Amniotic epithelial cell (primary cell): ENCODE measurements at regions not wholly inside any gene's neighbourhood (a gene's known extent, or its start where the extent isn't known, plus 50 kb on each side); places are given as distances from the start of the nearest gene placed in this dataset.

ENCODE experiments used
- DNase-seq: peaks from one replicate; pipeline ENCODE4 v3.0.0-alpha.2; 2010; ENCODE audit warnings: low read depth

DNA sequence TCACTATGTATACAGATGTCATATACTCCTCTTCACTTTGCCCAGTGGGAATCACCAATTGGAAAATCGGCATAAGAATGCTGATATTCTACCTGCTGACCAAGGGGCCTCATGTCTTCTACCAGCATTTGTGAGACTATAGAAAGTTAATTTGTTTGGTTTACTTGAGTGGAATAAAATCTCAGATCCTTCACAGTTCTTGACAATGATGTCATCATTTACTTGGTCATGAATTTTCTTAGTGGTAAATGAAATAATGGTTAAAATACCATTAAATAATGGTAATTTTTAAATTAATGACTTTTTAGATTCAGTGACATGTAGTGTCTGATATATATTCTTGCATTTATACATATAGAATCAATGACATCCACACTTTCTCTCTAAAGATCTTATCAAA lies 1052.6 kb downstream of the ADGRL3 start:
- no peak for DNase-seq

DNA sequence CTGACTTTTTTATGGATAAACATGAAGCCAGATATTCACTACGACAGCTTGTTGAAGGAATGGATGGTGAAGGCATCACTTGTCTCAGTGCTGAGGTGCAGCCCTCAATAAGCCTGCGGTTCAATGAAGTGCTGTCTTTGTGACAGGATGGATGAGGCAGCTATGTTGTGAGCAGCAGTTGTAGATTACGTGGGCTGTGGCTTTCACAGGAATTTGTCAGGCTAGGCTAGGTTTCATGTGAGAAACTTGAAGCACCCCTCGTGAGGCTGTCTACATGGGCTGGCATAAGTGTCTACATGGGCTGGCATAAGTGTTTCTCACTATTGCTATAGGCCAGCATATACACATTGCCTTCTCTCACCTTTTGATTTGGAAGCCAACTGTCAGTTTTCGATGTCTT lies 1050.0 kb downstream of the ADGRL3 start:
- DNase-seq = no peak

- DNase-seq = no peak
Measured at GRCh38 chr4:62243895-62244294, 1043.8 kb downstream of the ADGRL3 start.

GRCh38 chr4:62235911-62236310 lies 1035.8 kb downstream of the ADGRL3 start:
- DNase-seq = no peak

GRCh38 chr4:62232814-62233213 lies 1032.7 kb downstream of the ADGRL3 start:
- no peak for DNase-seq

DNA sequence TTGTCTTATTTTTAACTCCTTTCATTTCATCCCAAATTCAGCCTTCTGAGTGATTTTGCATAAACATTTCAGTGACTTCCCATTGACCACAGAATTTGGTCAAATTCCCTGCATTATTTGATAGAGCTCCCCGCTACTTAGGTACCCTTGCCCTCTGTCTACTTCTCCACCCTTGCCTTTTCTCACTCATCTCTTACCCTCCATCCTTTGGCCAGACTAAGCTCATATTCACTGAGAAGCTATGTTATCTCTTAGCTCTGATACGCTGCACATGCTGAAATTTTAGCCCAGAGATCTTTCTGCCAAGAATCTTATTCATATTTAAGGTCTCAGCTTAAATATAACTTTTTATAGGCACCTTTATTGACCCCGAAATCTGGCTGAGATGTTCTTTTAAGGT lies 1031.9 kb downstream of the ADGRL3 start:
- no peak for DNase-seq

DNA sequence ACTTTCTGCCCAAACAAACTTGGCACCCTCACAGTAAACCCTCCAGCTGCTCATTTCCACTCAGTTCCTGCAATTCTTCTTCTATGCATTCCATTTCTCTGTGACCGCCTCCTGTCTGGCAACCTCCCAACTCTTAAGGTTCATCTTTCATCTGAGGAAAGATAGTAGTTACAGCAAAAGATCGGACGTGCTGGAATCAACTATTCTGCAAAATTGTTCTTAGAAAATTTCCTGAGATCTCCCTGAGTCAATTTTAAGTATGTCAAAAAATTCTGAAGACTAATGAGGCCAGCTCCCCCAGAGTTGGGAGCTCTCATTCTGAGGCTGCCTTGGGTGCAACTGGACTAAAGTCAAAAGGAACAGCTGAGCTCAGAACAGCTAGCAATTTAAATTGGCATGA lies 1026.0 kb downstream of the ADGRL3 start:
- DNase-seq = peak; percentile 0

DNA sequence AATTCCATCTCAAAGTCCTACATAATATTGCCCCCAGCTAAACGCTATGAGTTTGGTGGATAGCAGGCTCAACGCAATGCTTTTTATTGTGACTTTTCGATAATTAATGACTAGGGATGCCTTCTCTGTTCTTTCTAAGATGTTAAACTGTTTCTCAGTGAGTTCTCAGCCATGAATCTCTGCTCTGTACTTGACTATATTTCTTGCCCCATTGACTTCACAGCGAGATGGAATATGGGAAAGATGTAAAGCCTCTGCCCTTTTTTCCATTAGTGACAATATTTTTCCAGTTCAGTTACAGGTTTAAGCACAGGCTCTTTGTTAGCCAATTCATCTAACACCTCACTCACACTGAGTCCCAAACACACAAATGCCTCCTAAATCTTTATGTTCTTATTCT lies 1022.0 kb downstream of the ADGRL3 start:
- DNase-seq = no peak

- no peak for DNase-seq
Measured at GRCh38 chr4:62210486-62210885, 1010.4 kb downstream of the ADGRL3 start.

DNA sequence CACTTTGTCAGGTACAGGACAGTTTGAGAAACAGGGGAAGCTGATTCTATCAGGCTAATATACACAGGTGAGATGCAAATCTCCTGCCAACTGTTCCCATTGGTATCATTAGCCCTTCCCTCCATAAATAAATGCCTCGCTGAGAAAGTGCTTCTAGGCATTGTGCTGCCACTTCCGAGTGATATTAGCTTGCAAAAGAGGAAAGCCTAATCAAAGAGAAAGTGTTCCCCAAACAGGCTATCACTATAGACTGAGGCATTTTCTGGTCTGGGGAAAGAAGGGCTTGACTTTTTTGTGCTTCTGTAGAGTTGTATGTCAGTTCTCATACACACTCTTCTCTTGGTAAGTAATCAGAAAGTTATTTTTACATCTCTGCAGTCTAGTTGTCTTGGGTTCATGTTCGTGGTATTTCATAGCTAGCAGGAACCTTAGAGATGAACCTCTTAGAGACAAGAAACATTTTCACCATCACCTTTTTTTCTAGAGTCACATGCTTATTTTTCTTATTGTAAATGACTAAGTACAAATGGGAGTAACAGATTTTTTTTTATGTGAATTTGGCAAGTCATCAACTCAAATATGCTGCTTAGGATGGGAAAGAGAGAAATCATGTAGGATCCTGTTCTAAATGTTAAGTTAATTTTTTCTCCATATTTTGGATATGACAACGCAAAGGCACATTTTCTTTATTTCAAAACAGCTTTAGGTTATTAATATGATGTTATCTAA lies 1009.8 kb downstream of the ADGRL3 start:
- no peak for DNase-seq

DNA sequence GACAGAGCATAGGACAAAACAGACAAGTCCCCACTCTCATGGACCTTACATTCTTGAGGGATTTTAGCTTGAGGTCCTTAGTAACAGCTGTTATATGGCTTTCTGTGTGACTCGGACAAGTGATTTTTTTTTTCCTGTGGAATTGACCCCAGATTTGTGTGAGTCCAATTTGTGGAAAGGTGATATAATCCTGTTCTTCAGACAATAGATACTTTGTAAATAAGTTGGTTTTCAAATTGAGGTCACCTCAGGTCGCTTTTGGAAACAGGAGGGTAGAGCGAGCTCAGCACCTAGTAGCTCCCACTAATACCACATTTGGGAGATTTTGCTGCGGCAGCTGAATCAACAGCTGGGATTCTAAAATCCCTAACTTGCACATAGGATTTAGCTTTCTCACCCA lies 1008.8 kb downstream of the ADGRL3 start:
- DNase-seq = no peak

DNA sequence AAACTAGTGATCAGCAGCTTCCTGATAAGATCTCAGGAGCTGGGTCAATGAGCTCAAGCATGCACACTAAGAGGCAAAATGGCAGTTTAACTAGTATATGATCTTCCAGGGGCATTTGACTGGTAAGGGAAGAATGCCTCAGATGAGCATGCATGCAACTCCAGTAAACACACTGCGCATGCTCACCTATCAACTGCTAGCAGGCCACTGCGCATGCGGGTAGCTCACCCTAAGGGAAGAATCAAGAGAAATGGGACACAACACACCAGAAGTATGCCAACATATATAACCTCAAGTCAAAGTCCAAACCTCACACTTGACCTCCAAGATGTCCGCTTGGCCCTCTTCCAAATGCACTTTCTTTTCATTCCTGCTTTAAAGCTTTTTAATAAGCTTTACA lies 1004.0 kb downstream of the ADGRL3 start:
- DNase-seq = no peak

DNA sequence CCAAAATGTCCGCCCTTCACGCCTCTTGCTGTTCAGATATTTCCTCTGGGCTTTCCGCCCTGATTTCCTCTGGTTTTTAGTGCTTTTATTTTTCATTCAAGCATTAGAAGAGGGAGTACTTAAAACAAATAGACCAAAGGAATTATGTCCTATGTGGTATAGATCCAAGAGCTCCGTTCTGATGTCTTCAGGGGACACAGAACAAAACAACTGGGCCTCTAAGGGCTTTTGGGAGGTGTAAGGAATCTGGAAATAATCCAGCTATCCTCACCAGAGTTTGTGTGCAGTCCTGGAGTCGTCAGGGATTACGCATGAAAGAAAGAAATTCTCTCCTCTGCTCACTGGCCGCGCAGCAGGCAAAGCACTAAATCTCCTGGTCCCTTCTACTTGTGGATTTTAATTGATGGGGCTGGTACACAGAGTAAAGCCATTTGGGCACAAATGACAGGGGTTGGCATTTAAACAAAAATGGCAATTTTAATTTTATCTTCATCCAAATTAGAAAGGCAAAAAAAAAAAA lies 999.2 kb downstream of the ADGRL3 start:
- no peak for DNase-seq

DNA sequence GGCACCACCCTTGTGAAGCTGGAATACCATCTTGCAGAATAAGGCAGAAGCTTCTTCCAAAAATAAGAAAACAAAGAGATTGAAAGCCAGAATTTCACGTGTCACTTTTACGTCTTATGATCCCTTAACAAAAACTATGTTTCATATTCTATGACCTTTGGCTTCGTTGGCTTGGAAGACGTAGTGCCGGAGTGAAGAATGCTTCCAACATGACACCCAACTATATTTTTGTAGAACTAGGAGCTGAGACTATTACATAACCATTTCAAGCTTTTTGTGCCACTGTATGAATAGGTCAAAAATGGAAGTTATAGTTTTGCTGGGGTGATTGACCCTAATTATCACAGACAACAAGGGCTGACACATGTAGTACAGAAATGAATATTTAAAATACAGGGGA lies 996.2 kb downstream of the ADGRL3 start:
- no peak for DNase-seq

- no peak for DNase-seq
Measured at GRCh38 chr4:62194342-62194741, 994.2 kb downstream of the ADGRL3 start.

DNA sequence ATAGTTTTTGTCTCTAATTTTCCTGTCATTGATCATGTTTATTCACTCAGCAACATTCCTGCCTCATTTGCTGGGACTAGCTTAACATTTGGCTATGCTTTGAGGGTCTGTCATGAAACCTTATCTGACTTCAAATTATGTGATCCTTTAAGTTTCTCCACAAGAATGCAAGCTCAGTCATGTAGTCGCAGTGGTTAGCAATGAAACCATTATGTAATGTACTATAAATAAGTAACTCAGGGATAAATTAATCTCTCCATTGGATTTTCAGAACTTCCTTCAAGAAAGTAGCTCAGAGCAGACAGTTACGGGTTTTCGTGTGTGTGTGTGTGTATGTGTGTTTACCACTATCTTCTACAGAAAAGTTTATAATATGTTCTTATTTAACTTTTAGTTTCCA lies 993.6 kb downstream of the ADGRL3 start:
- no peak for DNase-seq

DNA sequence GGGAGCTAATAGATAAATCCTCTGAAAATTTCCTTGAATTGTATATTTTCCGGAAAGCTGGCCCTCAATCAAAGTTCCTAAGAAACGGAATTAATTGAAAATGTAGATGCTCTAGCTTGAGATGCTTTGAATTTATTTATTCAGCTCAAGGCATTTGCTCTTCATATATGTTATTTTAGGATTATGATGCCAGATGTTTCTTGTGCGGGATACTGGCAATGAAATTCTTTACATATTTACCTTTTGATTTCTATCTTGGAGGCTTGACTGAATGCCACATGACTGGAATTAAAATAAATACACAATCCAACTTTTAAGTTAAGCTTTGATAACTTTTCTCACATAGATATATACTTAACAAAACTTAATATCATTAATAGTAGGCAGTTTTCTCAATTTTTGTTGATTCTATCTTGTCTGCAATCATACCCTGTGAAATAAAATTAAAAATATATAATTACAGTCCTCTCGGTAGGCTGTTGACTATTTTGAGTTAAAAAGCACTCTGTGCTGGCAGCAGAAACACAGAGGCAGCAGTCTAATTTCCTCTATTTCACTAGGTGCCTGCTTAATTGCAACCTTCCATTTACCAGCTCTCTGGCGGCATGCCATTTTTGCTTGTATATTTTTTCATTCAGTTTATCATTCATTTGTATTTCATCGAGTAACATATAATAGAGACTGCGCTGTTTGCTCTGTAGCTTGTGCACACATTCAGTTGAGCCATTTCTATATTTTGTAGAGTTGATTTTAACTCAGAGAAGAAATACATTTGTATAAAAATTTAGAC lies 991.5 kb downstream of the ADGRL3 start:
- DNase-seq = no peak

DNA sequence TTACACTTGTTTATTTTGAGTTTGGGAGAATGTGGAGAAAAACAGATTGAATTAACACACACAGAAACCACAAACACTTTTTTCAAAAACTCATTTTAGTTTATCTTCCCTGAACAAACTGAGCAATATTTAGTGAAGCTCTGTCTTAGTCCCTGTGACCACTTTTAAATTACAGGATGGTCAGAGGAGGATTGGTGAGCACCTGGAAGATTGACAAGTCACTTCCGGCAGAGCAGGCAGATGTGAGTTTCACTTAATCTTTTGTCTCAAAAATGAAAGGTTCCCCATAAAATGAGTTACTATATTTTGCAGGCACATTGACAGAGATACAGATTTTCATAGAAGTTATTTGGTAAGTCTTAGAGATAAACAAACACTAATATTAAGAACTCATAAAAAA lies 970.1 kb downstream of the ADGRL3 start:
- no peak for DNase-seq

DNA sequence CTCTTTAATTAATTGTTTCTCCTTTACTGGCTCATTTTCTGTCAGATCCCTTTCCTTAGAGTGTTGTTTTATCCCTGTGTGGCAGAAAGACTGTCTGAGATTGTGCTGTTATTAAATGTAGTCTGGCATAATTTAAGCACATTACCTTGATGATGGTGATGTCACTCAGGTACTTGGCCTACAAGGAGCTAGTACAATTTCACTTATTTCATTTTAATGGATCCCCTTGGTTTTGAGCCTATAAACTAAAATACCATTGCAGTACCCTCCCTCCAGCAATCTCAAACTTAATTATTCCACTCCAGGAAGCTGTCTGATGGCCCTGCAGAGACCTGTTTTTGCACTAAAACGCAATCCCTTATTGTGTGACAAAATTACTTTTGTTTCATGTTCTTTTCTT lies 968.6 kb downstream of the ADGRL3 start:
- DNase-seq = no peak

- no peak for DNase-seq
Measured at GRCh38 chr4:62162606-62163005, 962.5 kb downstream of the ADGRL3 start.

DNA sequence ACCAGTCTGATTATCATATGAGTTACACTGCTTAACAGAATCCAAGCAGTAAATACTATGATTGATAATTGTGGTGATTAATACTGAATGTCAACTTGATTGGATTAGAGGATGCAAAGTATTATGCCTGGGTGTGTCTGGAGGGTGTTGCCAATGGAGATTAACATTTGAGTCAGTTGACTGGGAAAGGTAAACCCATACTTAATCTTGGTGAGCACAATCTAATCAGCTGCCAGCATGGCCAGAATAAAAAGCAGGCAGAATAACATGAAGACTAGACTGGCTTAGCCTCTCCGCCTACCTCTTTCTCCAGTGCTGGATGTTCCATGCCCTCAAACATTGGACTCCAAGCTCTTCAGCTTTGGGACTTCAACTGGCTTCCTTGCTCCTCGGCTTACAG lies 961.3 kb downstream of the ADGRL3 start:
- DNase-seq = no peak

- DNase-seq = no peak
Measured at GRCh38 chr4:62159876-62160275, 959.8 kb downstream of the ADGRL3 start.

DNA sequence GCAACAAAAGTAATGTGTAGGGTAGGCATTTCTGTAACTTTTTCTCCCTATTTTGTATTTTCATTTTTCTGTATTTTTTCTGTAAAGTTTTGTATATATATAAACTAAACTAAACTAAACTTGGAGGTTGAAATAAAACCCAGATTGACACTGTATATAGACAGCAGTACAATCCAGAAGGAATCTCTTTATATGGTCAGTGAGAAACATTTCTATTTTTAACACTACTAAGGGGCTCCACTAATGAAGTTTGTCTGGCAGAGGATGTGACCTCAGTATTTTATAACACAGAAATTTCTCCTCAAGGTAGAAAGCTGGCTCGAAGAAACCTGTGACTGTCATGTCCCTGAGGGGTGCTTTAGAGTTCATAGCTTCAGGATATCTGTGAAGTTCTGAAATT lies 959.2 kb downstream of the ADGRL3 start:
- no peak for DNase-seq

- no peak for DNase-seq
Measured at GRCh38 chr4:62156205-62156604, 956.1 kb downstream of the ADGRL3 start.
